Large intestine (tissue), 3 donors: ENCODE measurements at regions not wholly inside any gene's neighbourhood (a gene's known extent, or its start where the extent isn't known, plus 50 kb on each side); places are given as distances from the start of the nearest gene placed in this dataset.

Source experiments
- DNase-seq, 2 donors: peaks; one replicate each; pipeline versions ENCODE4 v3.0.0 to v3.0.0-alpha.2; 2013
- H3K27ac ChIP-seq: one replicate; pipeline ENCODE4 v1.5.1; 2013; ENCODE audit warnings: low read length
- H3K27me3 ChIP-seq: 2 replicates; pipeline ENCODE4 v1.6.1; 2013; ENCODE audit warnings: low read length; ENCODE audit not compliant: control insufficient read depth, insufficient read depth
- H3K36me3 ChIP-seq: 2 replicates; pipeline ENCODE4 v1.6.1; 2013; ENCODE audit warnings: low read length; ENCODE audit not compliant: control insufficient read depth, insufficient read depth
- H3K4me1 ChIP-seq: one replicate; pipeline ENCODE4 v1.6.1; 2013; ENCODE audit warnings: low read length; ENCODE audit not compliant: control insufficient read depth, insufficient read depth
- H3K4me3 ChIP-seq: one replicate; pipeline ENCODE4 v1.5.1; 2013; ENCODE audit warnings: low read length
- H3K9me3 ChIP-seq: one replicate; pipeline ENCODE4 v1.6.1; 2013; ENCODE audit warnings: mild to moderate bottlenecking, low read depth, low read length, moderate library complexity; ENCODE audit not compliant: control insufficient read depth
- WGBS: methylation state at CpG from one replicate; pipeline ENCODE4 v1.1.5; 2013; ENCODE audit warnings: low lambda C conversion rate; ENCODE audit not compliant: insufficient coverage; 5-methylcytosine and 5-hydroxymethylcytosine counted together

DNA sequence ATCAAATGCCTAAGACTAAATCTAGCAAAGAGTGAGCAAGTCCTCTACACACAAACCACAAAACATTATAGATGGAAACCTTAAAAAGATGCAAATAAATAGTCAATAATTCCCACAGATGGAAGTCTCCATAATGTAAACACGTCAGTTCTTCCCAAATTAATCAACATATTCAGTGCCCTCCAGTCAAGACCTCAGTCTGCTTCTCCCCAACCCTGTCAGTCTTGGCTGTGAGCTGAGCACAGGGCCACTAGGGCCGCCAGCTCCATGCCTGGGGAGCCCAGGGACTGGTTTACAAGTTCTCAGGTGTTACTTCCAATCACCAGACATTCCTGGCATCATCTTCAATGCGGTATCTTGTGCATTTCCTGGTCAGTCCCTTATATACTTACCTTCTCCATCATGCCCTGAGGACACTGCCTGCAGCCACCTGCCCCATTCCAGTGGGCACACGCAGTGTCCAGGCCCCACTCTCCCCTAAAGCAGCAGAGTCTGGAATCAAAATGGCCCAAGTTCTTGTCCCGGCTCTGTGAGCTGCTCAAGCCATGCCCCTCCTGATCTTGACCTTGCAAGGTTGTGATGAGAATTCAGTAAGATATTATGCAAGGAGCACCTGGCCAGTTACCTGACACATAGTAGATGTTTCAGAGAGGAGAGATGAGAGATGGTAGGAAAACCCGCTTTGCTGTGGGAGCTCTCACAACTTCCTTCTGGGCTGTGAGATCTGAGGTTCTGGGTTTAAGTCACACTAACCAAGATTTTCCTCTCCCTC, 207.9 kb upstream of the RAB6C start:
- Histone ChIP-seq H3K27me3 (peaks cover 2% of the 10 kb centered on the region), H3K9me3 (no peaks in the 10 kb centered on the region), H3K36me3 (no peaks in the 10 kb centered on the region), H3K4me3 (no peak overlapping the region), H3K4me1 (peaks cover 6% of the 10 kb centered on the region), H3K27ac (no peak overlapping the region)
- no CpG with 5 or more reads among the region's 6 CpGs for WGBS
- DNase-seq = no peak

DNA sequence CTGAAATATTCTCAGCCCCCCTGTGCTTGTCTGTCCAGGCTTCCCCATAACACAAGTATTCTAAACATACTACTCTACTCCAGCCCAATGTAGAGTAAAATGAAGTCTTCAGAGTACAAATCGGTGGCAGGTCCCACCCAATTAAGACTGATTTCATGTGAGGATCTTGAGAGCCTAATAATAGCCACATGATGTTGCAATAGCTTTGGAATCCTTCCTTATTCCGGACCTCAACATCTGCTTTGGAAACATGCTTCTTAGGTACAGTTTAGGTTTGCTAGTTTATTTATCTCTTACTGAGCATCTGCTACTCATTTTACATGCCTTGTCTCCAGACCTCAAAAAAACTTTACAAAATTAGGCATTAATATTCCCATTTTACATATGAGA, 207.3 kb upstream of the RAB6C start:
- no CpG with 5 or more reads among the region's 2 CpGs for WGBS
- Histone ChIP-seq H3K4me1 (peaks cover 11% of the 10 kb centered on the region), H3K9me3 (no peaks in the 10 kb centered on the region), H3K27ac (no peak overlapping the region), H3K4me3 (no peak overlapping the region), H3K36me3 (no peaks in the 10 kb centered on the region), H3K27me3 (no peaks in the 10 kb centered on the region)
- no peak for DNase-seq

DNA sequence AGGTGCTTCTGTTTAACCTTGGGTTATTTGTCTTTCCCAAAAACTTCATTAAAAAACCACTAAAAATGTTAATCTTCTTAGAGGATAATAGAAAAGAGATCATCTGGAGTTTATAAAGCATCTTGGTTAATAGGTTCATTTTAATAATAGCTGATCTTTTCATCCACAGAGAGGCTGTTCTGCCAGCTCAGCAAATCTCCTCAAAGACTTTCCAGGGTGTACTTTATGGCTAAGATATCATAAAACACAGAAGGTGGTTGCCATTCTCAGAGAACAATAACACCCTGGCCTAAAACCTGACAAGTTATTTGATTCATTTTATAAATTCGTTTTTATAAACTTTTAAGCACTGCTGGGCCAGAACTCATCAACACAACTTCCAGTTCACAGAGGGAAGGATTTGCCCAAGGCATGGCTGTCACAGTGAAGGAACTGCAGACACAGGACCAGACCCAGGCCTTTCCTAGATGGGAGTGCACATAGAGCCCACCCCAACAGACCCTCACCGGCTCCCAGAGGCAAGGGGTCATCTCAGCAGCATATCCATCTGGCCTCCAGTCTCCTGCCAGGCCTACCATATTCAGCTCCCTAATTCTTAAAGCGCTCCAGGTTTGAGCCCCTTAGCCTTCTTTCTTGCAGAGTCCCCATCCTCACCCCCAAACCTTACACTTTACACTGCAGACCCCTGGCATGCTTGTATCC, 203.4 kb upstream of the RAB6C start:
- H3K4me1 ChIP-seq = peaks cover 13% of the 10 kb centered on the region
- no peak overlapping the region for H3K4me3 ChIP-seq
- DNase-seq = peak in 1 of 2 donors; percentile 40
- H3K36me3 ChIP-seq = no peaks in the 10 kb centered on the region
- no peaks in the 10 kb centered on the region for H3K27me3 ChIP-seq
- no peaks in the 10 kb centered on the region for H3K9me3 ChIP-seq
- peak overlapping the region; percentile 70 for H3K27ac ChIP-seq
- 60% methylated on average over 1 of the region's 3 CpGs for WGBS

DNA sequence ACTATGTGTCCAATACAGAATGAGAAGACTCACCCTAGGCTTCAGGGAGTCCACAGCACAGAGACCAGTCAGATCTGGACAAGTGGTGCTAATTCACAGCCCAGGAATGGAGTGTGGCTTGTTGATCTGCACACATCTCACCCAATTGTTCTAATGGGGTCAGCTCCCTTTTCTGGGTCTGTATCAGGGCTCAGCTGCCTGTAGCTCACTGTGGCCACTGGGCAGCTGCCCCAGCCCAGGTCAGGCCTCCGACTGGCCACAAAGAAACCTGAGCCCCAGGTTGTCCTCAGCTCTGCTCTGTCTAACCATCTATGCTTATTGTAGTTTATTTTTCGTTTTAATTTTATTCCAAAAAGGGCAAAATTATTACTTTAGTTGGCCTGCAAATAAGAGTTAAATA, 202.3 kb upstream of the RAB6C start:
- H3K4me3 ChIP-seq = no peak overlapping the region
- H3K36me3 ChIP-seq = no peaks in the 10 kb centered on the region
- WGBS = 50% methylated on average over 1 of the region's 2 CpGs
- no peaks in the 10 kb centered on the region for H3K9me3 ChIP-seq
- H3K4me1 ChIP-seq = peaks cover 13% of the 10 kb centered on the region
- no peak for DNase-seq
- peaks cover 5% of the 10 kb centered on the region for H3K27me3 ChIP-seq
- peak overlapping the region; percentile 70 for H3K27ac ChIP-seq

DNA sequence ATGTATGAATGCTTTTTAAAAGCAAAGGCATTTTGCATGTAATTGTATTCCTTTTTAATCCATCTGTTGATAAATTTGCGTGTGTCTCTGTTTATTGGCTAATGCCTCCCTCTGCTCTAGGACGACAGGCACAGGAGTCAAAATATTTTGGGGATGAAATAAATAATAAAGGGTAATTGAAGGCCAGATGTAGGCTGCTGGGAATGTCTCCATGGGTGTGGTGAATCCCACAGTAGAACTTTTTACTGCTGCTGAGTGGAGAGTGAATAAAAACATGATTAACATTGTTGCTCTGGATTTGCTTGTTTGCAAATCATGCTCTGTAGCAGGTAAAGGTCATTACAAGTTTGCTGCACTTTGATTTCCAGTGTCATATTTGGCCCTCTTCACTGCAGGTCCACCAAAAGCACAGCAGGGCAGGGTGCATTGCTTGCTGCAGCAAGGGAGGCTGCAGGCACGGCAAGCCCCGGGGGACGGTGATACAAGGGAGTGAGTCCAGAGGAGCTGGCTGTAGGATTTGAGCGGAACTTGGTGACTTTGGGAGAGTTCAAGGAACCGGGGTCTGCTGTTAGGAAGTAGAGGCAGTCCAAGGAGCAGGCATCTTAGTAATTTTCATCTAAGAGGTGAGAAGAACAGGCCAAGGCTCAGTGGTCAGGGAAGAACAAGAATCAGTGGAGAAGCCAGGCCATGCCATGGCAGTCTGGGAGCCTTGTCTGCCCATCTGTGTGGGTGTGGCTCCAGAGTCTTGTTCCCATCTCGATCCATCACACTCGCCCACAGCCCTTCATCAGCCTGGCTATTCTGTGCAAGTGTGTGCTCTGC, 201.5 kb upstream of the RAB6C start:
- H3K4me3 ChIP-seq = no peak overlapping the region
- H3K4me1 ChIP-seq = peaks cover 13% of the 10 kb centered on the region
- H3K36me3 ChIP-seq = no peaks in the 10 kb centered on the region
- H3K9me3 ChIP-seq = no peaks in the 10 kb centered on the region
- 71% methylated on average over 1 of the region's 9 CpGs for WGBS
- no peak overlapping the region for H3K27ac ChIP-seq
- no peak for DNase-seq
- H3K27me3 ChIP-seq = peaks cover 5% of the 10 kb centered on the region

DNA sequence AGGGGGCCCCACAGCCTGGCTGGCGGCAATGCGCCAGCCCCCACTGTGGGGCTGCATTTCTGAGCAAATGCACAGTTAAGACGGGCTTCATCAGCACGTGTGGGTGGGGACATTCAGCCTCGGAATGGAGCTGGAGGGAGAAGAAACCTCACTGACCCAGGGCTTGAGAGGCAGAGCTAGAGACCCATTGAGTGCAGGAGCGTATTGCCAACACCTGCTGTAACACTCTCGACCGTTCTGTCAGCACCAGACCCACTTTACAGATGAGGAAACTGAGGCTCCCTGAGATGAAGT, 200.9 kb upstream of the RAB6C start:
- Histone ChIP-seq H3K4me1 (peaks cover 13% of the 10 kb centered on the region), H3K27me3 (peaks cover 5% of the 10 kb centered on the region), H3K4me3 (no peak overlapping the region), H3K9me3 (no peaks in the 10 kb centered on the region), H3K36me3 (no peaks in the 10 kb centered on the region), H3K27ac (no peak overlapping the region)
- DNase-seq = no peak
- WGBS = no CpG with 5 or more reads among the region's 8 CpGs

DNA sequence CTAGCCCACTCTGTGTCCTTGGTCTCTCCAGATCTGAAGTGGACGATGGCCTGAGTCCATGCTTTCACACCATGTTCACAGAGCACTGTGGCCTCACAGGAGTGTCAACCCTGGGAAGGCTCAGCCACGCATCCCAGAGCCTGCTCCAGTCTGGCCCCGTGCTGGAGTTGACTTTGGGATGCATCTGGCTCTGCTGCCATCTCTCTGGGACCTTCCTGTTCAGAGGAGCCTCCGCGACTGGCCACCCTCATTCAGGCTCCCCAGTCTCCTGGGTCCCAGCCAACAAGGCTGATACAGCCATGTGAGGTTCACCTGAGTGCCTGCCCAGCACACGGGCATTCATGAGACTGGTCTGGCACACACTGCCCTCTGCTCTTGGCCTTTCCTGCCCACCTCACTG, 199.7 kb upstream of the RAB6C start:
- Histone ChIP-seq H3K27me3 (peaks cover 5% of the 10 kb centered on the region), H3K36me3 (no peaks in the 10 kb centered on the region), H3K4me1 (peaks cover 13% of the 10 kb centered on the region), H3K9me3 (no peaks in the 10 kb centered on the region), H3K4me3 (no peak overlapping the region), H3K27ac (no peak overlapping the region)
- no peak for DNase-seq
- WGBS = no CpG with 5 or more reads among the region's 6 CpGs

DNA sequence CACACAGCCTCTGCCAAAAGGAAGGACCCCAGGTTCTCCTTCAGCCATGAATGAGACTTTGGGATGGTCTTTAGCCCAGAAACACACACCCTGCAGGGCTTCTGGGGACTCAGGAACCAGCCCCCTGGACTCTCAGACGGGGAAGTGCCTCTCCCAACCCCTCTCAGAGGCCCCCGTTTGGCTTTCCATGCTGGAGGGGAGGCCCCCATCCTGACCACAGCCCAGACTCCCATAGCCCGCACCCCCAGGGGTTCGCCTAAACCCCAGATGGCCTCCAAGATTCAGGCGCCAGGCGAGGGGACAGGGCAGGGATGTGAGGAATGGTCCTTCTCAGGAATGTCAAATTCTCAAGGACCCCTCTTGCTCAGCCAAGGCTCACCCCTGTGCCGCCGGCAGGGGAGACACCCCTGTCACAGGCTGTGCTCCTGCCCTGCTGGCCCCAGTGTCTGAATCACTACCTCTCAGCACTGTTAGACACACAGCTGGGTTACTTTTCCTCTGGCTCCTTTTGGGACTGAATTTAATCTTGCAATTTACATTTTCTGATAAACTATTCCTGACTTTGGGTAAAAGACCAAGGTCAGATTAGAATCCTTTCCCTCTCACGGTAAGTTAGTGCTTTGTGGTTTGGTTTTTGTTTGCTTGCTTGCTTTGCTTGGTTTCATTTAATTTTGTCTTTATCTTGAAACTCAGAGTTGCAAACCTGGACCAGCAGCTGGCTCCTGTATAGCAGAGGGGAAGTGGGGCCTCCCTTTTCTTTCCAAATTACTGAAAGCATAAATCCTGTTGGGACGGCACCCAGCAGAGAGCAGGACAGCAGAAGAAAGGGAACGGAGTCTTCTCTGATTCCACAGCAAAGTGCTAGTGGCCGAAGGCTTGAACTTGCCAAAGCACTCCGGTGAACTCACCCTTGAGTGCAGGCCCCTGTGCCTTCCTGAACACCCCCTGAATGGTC, 198.9 kb upstream of the RAB6C start:
- WGBS = 33% methylated on average over 1 of the region's 13 CpGs
- no peak for DNase-seq
- H3K4me1 ChIP-seq = peaks cover 13% of the 10 kb centered on the region
- H3K4me3 ChIP-seq = no peak overlapping the region
- H3K27me3 ChIP-seq = peaks cover 5% of the 10 kb centered on the region
- H3K9me3 ChIP-seq = no peaks in the 10 kb centered on the region
- H3K27ac ChIP-seq = no peak overlapping the region
- H3K36me3 ChIP-seq = no peaks in the 10 kb centered on the region

DNA sequence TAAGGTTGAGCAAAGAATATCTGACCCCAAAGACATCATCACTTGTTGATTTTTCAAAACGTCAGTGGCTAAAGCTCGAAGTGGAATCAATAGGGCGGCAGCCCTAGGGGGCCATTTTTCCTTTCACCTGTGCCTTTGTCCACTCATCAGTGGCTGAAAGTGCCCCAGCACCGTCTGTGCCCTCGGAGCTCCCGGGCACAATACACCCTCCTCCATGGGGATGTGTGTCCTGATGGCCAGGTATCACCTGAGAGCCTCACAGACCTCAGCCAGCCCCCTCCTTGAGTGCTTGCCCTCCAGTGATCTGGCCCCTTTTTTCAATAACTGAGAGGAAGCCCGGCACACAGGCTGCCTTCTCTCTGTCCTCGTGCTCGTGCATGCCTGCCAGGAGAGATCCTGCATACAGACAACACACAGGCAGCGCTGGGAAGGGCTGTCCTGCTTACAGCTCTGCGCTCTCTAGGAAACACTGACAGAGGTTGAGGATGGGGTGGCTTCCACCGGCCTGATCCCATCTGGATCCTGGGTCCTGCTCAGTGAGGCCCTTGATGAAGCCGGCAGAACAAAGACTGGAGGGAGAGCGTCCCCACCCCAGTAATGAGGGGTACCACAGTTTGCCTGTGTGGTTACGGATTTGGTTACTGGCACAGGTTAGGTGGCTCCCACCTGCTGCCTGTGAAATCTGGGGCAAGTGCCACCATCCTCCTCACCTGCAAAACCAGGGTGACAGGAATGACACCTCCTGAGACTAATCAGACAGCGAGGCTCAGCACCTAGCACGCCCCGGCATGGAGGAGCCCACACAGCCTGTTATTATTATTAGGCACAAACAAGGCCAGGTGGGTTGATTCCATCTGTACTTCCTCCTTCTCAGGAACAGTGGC, 197.5 kb upstream of the RAB6C start:
- H3K9me3 ChIP-seq = no peaks in the 10 kb centered on the region
- no peak overlapping the region for H3K4me3 ChIP-seq
- H3K4me1 ChIP-seq = peaks cover 3% of the 10 kb centered on the region
- H3K27me3 ChIP-seq = peaks cover 5% of the 10 kb centered on the region
- no peak for DNase-seq
- H3K27ac ChIP-seq = no peak overlapping the region
- WGBS = no CpG with 5 or more reads among the region's 18 CpGs
- H3K36me3 ChIP-seq = no peaks in the 10 kb centered on the region
